Ovary (tissue), 7 donors: ENCODE measurements at regions not wholly inside any gene's neighbourhood (a gene's known extent, or its start where the extent isn't known, plus 50 kb on each side); places are given as distances from the start of the nearest gene placed in this dataset.

ENCODE experiments used
- DNase-seq, 5 donors: peaks; one replicate each; pipeline ENCODE4 v3.0.0-alpha.2; 2019 to 2020
- H3K27ac ChIP-seq, 2 donors: fragments of 200-600 bp; one replicate each; pipeline versions ENCODE4 v1.5.1 to v1.8.0; 2019 to 2022
- H3K27me3 ChIP-seq: fragments of 200-600 bp; one replicate; pipeline ENCODE4 v1.8.0; 2022
- H3K36me3 ChIP-seq: fragments of 200-600 bp; sonication (generic); one replicate; pipeline ENCODE4 v1.5.1; 2019
- H3K4me1 ChIP-seq: one replicate; pipeline ENCODE4 v1.8.1; 2013; ENCODE audit warnings: mild to moderate bottlenecking, moderate library complexity; ENCODE audit not compliant: insufficient read depth
- H3K4me3 ChIP-seq: fragments of 200-600 bp; sonication (generic); one replicate; pipeline ENCODE4 v1.5.1; 2017
- H3K9me3 ChIP-seq, 2 donors: fragments of 200-600 bp in 1 of 2; sonication (generic) in 1 of 2; one replicate each; pipeline versions ENCODE4 v1.5.1 to v1.8.1; 2013 to 2019; ENCODE audit warnings: mild to moderate bottlenecking in 1 of 2, moderate library complexity in 1 of 2
- EP300 ChIP-seq: sonication (generic); formaldehyde crosslinking; IDR thresholded peaks from one replicate; pipeline ENCODE4 v1.6.1; 2017; ENCODE audit warnings: antibody characterized with exemption
- POLR2A ChIP-seq: fragments of 450-650 bp; IDR thresholded peaks from one replicate; pipeline ENCODE4 v1.6.1; 2017; ENCODE audit warnings: antibody characterized with exemption, mild to moderate bottlenecking, moderate library complexity
- WGBS, 3 donors: extraction: QIAGEN DNeasy Blood & Tissue Kit in 1 of 3; methylation state at CpG; one replicate each; pipeline versions ENCODE4 v1.1.5 to v1.1.7; 2013 to 2017; 5-methylcytosine and 5-hydroxymethylcytosine counted together
- intact Hi-C, 4 donors: fragments of 100-400 bp; cut with DNase I; formaldehyde crosslinking; loops; one replicate each; pipeline versions ENCODE4 v1.11.0 to v1.15.1; 2022 to 2023
- TF ChIP-seq, protein P1 (sequence below), 3 donors: fragments of 450-650 bp in 2 of 3; fragments of 200-600 bp in 1 of 3; IDR thresholded peaks; one replicate each; pipeline versions ENCODE4 v1.5.1 to v1.8.0; 2016 to 2022; ENCODE audit warnings: antibody characterized with exemption in 3 of 3, mild to moderate bottlenecking in 1 of 3
- donor health status: DM: no; HTN: no; CAD: no; lungs with moderate emphysema.
- donor health status: DM: no; HTN: no; CAD: no.
- donor health status: Bipolar disorder and iron deficiency.
- donor health status: DM: no; HTN: no; CAD: no.
- donor health status: DM: yes; HTN: yes; CAD: no.

DNA sequence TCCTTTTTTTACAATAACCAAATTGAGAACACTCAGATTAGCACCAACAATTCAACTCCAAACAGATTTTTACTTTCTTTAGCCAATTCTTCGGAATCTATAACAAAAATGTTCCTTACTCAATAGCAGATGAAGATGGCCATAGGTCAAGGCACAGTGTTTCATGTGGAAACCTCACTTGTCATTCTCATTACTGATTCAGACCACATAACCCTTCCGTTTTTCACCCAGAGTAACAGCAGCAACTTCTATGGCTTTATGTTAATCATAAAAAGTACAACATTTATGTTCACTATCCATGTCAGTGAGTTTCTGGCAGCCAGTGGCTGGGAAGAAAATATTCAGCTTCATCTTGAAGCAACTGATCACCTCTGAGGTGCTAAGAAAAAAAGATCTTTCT lies 358.3 kb upstream of the TECRL start:
- 56 to 68% (median 57%) methylated on average over 2 of the region's 2 CpGs for WGBS, 3 donors
- TF ChIP-seq EP300 (no peak), POLR2A (no peak)
- TF ChIP-seq, protein P1, sequence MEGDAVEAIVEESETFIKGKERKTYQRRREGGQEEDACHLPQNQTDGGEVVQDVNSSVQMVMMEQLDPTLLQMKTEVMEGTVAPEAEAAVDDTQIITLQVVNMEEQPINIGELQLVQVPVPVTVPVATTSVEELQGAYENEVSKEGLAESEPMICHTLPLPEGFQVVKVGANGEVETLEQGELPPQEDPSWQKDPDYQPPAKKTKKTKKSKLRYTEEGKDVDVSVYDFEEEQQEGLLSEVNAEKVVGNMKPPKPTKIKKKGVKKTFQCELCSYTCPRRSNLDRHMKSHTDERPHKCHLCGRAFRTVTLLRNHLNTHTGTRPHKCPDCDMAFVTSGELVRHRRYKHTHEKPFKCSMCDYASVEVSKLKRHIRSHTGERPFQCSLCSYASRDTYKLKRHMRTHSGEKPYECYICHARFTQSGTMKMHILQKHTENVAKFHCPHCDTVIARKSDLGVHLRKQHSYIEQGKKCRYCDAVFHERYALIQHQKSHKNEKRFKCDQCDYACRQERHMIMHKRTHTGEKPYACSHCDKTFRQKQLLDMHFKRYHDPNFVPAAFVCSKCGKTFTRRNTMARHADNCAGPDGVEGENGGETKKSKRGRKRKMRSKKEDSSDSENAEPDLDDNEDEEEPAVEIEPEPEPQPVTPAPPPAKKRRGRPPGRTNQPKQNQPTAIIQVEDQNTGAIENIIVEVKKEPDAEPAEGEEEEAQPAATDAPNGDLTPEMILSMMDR (IDR thresholded peaks at IDR 0.05), result no peak
- Histone ChIP-seq H3K9me3 (no peaks in the 10 kb centered on the region), H3K27ac (no peak overlapping the region), H3K4me3 (no peak overlapping the region), H3K4me1 (no peaks in the 10 kb centered on the region), H3K27me3 (no peaks in the 10 kb centered on the region), H3K36me3 (no peaks in the 10 kb centered on the region)
- intact Hi-C loops, result no loop called here
- DNase-seq, result no peak

DNA sequence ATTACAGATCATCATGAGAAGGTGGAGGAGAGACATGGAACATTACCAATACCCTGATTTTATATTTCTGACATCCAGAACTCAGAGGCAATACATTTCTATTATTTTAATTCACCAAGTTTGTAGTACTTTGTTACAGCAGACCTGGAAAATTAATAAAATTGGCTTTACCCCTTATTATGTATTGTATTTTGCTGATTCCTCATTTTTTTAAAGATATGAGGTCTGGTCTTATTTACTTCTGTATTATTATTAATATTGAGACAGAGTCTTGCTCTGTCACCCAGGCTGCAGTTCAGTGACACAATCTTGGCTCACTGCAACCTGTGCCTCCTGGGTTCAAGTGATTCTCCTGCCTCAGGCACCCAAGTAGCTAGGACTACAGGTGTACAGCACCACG lies 357.3 kb upstream of the TECRL start:
- Histone ChIP-seq H3K27ac (no peak overlapping the region), H3K4me3 (no peak overlapping the region), H3K4me1 (no peaks in the 10 kb centered on the region), H3K9me3 (no peaks in the 10 kb centered on the region), H3K27me3 (no peaks in the 10 kb centered on the region), H3K36me3 (no peaks in the 10 kb centered on the region)
- TF ChIP-seq, protein P1 (IDR thresholded peaks at IDR 0.05), result no peak
- no peak for TF ChIP-seq EP300
- TF ChIP-seq POLR2A, result no peak
- intact Hi-C loops, result no loop called here
- no peak for DNase-seq
- 53 to 75% (median 69%) methylated on average over 1 of the region's 1 CpG for WGBS, 3 donors

GRCh38 chr4:64756016-64756415 lies 346.8 kb upstream of the TECRL start:
- WGBS, 3 donors, result 20 to 28% (median 26%) methylated on average over 2 of the region's 2 CpGs
- no peak for DNase-seq
- Histone ChIP-seq H3K9me3 (no peaks in the 10 kb centered on the region), H3K36me3 (no peaks in the 10 kb centered on the region), H3K27ac (no peak overlapping the region), H3K4me3 (no peak overlapping the region), H3K4me1 (no peaks in the 10 kb centered on the region), H3K27me3 (no peaks in the 10 kb centered on the region)
- intact Hi-C loops, result no loop called here
- TF ChIP-seq, protein P1 (IDR thresholded peaks at IDR 0.05), result no peak

DNA sequence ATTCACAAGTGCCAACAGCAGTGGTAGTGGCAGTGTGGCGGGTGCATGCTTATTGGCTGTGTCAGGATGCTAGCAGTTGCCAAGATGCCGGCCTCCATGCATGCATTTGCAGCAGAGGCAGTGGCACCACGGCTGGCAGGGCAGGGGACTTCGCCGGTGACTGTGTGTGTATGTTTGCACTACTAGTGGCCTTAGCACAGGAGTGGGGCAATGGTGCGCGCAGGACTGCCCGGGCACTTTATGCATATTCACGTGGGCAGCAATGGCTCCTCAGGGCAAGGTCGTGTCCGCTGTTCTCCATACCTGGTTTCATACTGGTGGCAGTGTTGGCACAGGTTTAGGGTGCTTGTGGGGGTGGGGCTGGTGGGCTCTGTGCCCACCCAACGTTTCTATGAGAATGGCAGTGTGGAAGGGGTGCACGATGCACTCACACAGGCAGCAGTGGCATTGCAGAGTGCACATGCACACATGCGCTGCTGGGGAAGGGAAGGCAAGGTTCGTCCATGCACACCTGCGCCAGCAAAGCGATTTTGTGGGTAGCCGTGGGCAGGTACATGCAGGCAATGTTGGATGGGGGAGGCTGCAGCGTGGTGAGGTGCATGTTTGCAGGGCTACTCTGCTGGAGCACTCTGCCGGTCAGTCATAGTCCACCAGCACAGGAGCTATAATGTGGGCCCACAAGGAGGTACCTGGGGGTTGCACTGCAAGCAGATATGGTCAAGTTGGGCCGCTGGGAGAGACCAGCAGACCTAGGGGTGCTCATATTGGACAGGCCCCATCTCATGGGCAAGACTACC lies 338.9 kb upstream of the TECRL start:
- intact Hi-C loops, result no loop called here
- TF ChIP-seq, protein P1 (IDR thresholded peaks at IDR 0.05), result no peak
- TF ChIP-seq EP300 (no peak), POLR2A (no peak)
- Histone ChIP-seq H3K9me3 (no peaks in the 10 kb centered on the region), H3K27me3 (no peaks in the 10 kb centered on the region), H3K4me3 (no peak overlapping the region), H3K36me3 (no peaks in the 10 kb centered on the region), H3K4me1 (no peaks in the 10 kb centered on the region), H3K27ac (no peak overlapping the region)
- DNase-seq, result no peak
- WGBS, 3 donors, result 84 to 87% (median 86%) methylated on average over 21 of the region's 21 CpGs
